HepG2 (cell line): ENCODE measurements at regions not wholly inside any gene's neighbourhood (a gene's known extent, or its start where the extent isn't known, plus 50 kb on each side); places are given as distances from the start of the nearest gene placed in this dataset.

Experiments used
- AKAP8 ChIP-seq: sonication (generic); formaldehyde crosslinking; IDR thresholded peaks from 2 replicates; pipeline ENCODE4 v1.5.1; 2020; ENCODE audit warnings: mild to moderate bottlenecking, missing genetic modification reagents
- ERF ChIP-seq: IDR thresholded peaks from 2 replicates; pipeline ENCODE4 v1.6.1; 2018; ENCODE audit warnings: missing biosample characterization, missing genetic modification reagents
- FOXC1 ChIP-seq: sonication (generic); formaldehyde crosslinking; IDR thresholded peaks from 2 replicates; pipeline ENCODE4 v1.8.0; 2022; ENCODE audit warnings: mild to moderate bottlenecking, missing genetic modification reagents, borderline replicate concordance
- HOXA3 ChIP-seq: sonication (generic); formaldehyde crosslinking; IDR thresholded peaks from 2 replicates; pipeline ENCODE4 v1.5.0; 2020; ENCODE audit warnings: missing genetic modification reagents
- JUNB ChIP-seq: sonication (generic); formaldehyde crosslinking; IDR thresholded peaks from 2 replicates; pipeline ENCODE4 v1.8.0; 2022; ENCODE audit warnings: missing genetic modification reagents, mild to moderate bottlenecking, borderline replicate concordance
- KMT2A ChIP-seq: sonication (generic); formaldehyde crosslinking; IDR thresholded peaks from 2 replicates; pipeline ENCODE4 v1.4.0; 2020; ENCODE audit warnings: missing genetic modification reagents
- NFRKB ChIP-seq: fragments of 450-650 bp; IDR thresholded peaks from 2 replicates; pipeline ENCODE4 v1.6.1; 2017
- NR2F6 ChIP-seq, 2 experiments: IDR thresholded peaks; 2 replicates each; pipeline ENCODE4 v1.6.1; 2016; ENCODE audit warnings: antibody characterized with exemption in 1 of 2, mild to moderate bottlenecking in 1 of 2
- POGZ ChIP-seq: sonication (generic); formaldehyde crosslinking; IDR thresholded peaks from 2 replicates; pipeline ENCODE4 v1.4.0; 2020; ENCODE audit warnings: mild to moderate bottlenecking, missing genetic modification reagents
- POLR2G ChIP-seq: fragments of 200-400 bp; formaldehyde crosslinking; IDR thresholded peaks from 2 replicates; pipeline ENCODE4 v1.6.1; 2018; ENCODE audit warnings: mild to moderate bottlenecking, low read depth, low read length, moderate library complexity
- REPIN1 ChIP-seq: sonication (generic); formaldehyde crosslinking; IDR thresholded peaks from 2 replicates; pipeline ENCODE4 v1.8.0; 2022; ENCODE audit warnings: missing genetic modification reagents, low read depth, mild to moderate bottlenecking, borderline replicate concordance
- RXRA ChIP-seq: sonication (generic); formaldehyde crosslinking; IDR thresholded peaks from 2 replicates; pipeline ENCODE4 v1.5.1; 2020; ENCODE audit warnings: missing genetic modification reagents
- TARDBP ChIP-seq: sonication (generic); formaldehyde crosslinking; IDR thresholded peaks from 2 replicates; pipeline ENCODE4 v1.8.0; 2022; ENCODE audit warnings: mild to moderate bottlenecking, missing genetic modification reagents
- ZFP36 ChIP-seq: fragments of 150-350 bp; IDR thresholded peaks from 2 replicates; pipeline ENCODE4 v1.6.1; 2018; ENCODE audit warnings: borderline replicate concordance, low read length, low read depth; ENCODE audit not compliant: partially characterized antibody
- ZNF143 ChIP-seq: sonication (generic); formaldehyde crosslinking; IDR thresholded peaks from 2 replicates; pipeline ENCODE4 v1.4.0; 2020; ENCODE audit warnings: missing genetic modification reagents
- ZNF430 ChIP-seq: sonication (generic); formaldehyde crosslinking; IDR thresholded peaks from 2 replicates; pipeline ENCODE4 v1.9.0; 2021; ENCODE audit warnings: mild to moderate bottlenecking, missing genetic modification reagents
- ZNF670 ChIP-seq: sonication (generic); formaldehyde crosslinking; IDR thresholded peaks from 2 replicates; pipeline ENCODE4 v1.8.0; 2022; ENCODE audit warnings: mild to moderate bottlenecking, missing genetic modification reagents, borderline replicate concordance
- ZSCAN12 ChIP-seq: sonication (generic); formaldehyde crosslinking; IDR thresholded peaks from 2 replicates; pipeline ENCODE4 v1.9.0; 2021; ENCODE audit warnings: mild to moderate bottlenecking, missing genetic modification reagents
- ZZZ3 ChIP-seq: sonication (generic); formaldehyde crosslinking; IDR thresholded peaks from 2 replicates; pipeline ENCODE4 v1.4.0; 2020; ENCODE audit warnings: missing genetic modification reagents, mild to moderate bottlenecking, borderline replicate concordance
- TF ChIP-seq, protein P1 (sequence below): sonication (generic); formaldehyde crosslinking; IDR thresholded peaks from 2 replicates; pipeline ENCODE4 v1.8.1; 2022; ENCODE audit warnings: low read depth, mild to moderate bottlenecking, missing genetic modification reagents
- TF ChIP-seq, protein P2 (sequence below), 2 experiments: sonication (generic) in 1 of 2; formaldehyde crosslinking in 1 of 2; IDR thresholded peaks; 2 replicates each; pipeline versions ENCODE4 v1.6.1 to v1.9.0; 2014 to 2022; ENCODE audit warnings: antibody characterized with exemption in 1 of 2, borderline replicate concordance in 1 of 2, inconsistent platforms in 1 of 2, low read depth in 1 of 2, missing genetic modification reagents in 1 of 2
- TF ChIP-seq, protein P3 (sequence below): sonication (generic); formaldehyde crosslinking; IDR thresholded peaks from 2 replicates; pipeline ENCODE4 v1.4.0; 2020; ENCODE audit warnings: missing genetic modification reagents, low read depth, mild to moderate bottlenecking, borderline replicate concordance

DNA sequence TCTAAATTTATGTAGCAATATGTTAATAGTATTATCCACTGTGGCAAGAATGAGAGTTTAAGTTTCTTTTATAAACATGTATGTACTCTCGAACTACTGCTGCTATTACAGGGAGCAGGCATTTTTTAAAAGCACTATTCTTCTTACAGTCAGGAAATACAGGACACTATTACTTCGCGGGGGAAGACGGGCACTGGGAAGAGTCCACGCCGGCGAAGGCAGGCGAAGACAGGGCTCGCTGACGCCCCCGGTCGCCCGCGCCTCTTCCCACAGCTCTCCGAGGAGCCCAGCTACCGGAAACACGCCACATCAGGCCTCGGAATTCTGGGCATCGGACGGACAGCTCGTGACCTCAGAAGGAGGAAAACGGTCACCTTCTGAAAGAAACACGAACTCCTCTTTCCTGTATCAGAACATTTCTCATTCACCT, 90.2 kb downstream of the FAM161A start (continued):
- TF ChIP-seq, protein P1, sequence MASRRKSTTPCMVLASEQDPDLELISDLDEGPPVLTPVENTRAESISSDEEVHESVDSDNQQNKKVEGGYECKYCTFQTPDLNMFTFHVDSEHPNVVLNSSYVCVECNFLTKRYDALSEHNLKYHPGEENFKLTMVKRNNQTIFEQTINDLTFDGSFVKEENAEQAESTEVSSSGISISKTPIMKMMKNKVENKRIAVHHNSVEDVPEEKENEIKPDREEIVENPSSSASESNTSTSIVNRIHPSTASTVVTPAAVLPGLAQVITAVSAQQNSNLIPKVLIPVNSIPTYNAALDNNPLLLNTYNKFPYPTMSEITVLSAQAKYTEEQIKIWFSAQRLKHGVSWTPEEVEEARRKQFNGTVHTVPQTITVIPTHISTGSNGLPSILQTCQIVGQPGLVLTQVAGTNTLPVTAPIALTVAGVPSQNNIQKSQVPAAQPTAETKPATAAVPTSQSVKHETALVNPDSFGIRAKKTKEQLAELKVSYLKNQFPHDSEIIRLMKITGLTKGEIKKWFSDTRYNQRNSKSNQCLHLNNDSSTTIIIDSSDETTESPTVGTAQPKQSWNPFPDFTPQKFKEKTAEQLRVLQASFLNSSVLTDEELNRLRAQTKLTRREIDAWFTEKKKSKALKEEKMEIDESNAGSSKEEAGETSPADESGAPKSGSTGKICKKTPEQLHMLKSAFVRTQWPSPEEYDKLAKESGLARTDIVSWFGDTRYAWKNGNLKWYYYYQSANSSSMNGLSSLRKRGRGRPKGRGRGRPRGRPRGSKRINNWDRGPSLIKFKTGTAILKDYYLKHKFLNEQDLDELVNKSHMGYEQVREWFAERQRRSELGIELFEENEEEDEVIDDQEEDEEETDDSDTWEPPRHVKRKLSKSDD (CRISPR knock-in tag) = peak; percentile 88; the same call in 1 of the 2 replicates
- TF ChIP-seq RXRA (CRISPR knock-in tag) (0 out of 2 replicates have a peak, but pooled peaks have one; percentile 1), NR2F6 (IDR thresholded peaks at IDR 0.05) (no peak), NR2F6 (CRISPR knock-in tag; IDR thresholded peaks at IDR 0.05) (no peak), KMT2A (no peak; the same call in 1 of the 2 replicates), ERF (CRISPR knock-in tag) (0 out of 2 replicates have a peak, but pooled peaks have one; percentile 5), NFRKB (no peak), ZNF143 (peak; percentile 65), REPIN1 (CRISPR knock-in tag) (peak; percentile 13; the same call in 1 of the 2 replicates), ZZZ3 (CRISPR knock-in tag) (no peak), ZNF670 (no peak), POGZ (CRISPR knock-in tag) (no peak), JUNB (no peak), POLR2G (no peak), ZFP36 (no peak), FOXC1 (0 out of 2 replicates have a peak, but pooled peaks have one; percentile 22), HOXA3 (CRISPR knock-in tag) (peak; percentile 75; the same call in 1 of the 2 replicates), AKAP8 (no peak), ZNF430 (CRISPR knock-in tag) (0 out of 2 replicates have a peak, but pooled peaks have one; percentile 21), ZSCAN12 (CRISPR knock-in tag) (no peak), TARDBP (CRISPR knock-in tag) (peak; percentile 62; the same call in 1 of the 2 replicates)
- TF ChIP-seq, protein P2, sequence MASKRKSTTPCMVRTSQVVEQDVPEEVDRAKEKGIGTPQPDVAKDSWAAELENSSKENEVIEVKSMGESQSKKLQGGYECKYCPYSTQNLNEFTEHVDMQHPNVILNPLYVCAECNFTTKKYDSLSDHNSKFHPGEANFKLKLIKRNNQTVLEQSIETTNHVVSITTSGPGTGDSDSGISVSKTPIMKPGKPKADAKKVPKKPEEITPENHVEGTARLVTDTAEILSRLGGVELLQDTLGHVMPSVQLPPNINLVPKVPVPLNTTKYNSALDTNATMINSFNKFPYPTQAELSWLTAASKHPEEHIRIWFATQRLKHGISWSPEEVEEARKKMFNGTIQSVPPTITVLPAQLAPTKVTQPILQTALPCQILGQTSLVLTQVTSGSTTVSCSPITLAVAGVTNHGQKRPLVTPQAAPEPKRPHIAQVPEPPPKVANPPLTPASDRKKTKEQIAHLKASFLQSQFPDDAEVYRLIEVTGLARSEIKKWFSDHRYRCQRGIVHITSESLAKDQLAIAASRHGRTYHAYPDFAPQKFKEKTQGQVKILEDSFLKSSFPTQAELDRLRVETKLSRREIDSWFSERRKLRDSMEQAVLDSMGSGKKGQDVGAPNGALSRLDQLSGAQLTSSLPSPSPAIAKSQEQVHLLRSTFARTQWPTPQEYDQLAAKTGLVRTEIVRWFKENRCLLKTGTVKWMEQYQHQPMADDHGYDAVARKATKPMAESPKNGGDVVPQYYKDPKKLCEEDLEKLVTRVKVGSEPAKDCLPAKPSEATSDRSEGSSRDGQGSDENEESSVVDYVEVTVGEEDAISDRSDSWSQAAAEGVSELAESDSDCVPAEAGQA (IDR thresholded peaks at IDR 0.05; ENCODE audit: low read depth) = peak; percentile 88; the same call in 1 of the 2 replicates
- TF ChIP-seq, protein P2 (CRISPR knock-in tag; IDR thresholded peaks at IDR 0.05; ENCODE audit: borderline replicate concordance) = no peak
- TF ChIP-seq, protein P3, sequence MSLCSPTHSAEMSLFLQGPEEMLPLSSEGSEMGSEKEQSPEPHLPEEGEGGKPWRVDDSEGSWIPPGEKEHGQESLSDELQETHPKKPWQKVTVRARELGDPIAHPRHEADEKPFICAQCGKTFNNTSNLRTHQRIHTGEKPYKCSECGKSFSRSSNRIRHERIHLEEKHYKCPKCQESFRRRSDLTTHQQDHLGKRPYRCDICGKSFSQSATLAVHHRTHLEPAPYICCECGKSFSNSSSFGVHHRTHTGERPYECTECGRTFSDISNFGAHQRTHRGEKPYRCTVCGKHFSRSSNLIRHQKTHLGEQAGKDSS (CRISPR knock-in tag) = no peak
